ENCODE measurements at regions not wholly inside any gene's neighbourhood (a gene's known extent, or its start where the extent isn't known, plus 50 kb on each side); places are given as distances from the start of the nearest gene placed in this dataset.

GRCh38 chr20:52645822-52646221 is 326.3 kb upstream of the TSHZ2 start:
- no peak for DNase-seq (ENCODE audit: low read depth in 3 of 3)

GRCh38 chr20:52643034-52643433 is 329.1 kb upstream of the TSHZ2 start:
- DNase-seq (ENCODE audit: low read depth in 3 of 3), result no peak

- no peak for DNase-seq (ENCODE audit: low read depth in 3 of 3)
Measured at GRCh38 chr20:52637201-52637600, 335.0 kb upstream of the TSHZ2 start.

- no peak for DNase-seq (ENCODE audit: low read depth in 3 of 3)
Measured at GRCh38 chr20:52631469-52631868, 340.7 kb upstream of the TSHZ2 start.

DNA sequence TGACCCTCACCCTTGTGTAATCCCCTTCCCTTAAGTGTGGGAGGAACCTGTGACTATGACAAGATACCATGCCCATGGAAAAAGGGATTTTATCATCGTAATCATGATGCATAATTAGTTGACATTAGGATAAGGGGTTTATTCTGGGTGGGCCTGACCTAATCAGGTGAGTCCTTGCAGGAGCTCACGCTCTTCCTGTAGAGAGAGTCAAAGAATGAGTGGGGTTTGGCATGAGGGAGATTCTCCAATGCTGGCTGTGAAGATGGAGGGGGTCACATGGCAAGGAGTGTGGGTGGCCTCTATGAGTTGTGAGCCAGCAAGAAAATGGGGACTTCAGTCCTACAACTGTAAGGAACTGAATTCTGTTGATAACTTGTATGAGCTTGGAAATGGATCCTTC is 342.0 kb upstream of the TSHZ2 start:
- no peak for DNase-seq (ENCODE audit: low read depth in 3 of 3)

DNA sequence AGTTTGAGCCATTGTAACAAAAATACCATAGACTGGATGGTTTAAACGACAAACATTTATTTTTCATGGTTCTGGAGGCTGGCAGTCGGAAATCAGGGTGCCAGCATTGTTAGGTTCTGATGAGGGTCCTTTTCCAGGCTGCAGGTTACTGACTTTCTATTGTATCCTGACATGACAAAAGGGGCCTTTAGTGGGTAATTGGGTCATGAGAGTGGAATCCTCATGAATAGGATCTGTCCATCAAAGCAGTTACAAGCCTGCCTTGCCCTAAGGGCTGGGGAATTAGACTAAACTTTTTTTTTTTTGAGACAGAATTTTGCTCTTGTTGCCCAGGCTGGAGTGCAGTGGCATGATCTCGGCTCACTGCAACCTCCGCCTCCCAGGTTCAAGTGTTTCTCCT is 347.9 kb upstream of the TSHZ2 start:
- DNase-seq (ENCODE audit: low read depth in 3 of 3), result no peak

DNA sequence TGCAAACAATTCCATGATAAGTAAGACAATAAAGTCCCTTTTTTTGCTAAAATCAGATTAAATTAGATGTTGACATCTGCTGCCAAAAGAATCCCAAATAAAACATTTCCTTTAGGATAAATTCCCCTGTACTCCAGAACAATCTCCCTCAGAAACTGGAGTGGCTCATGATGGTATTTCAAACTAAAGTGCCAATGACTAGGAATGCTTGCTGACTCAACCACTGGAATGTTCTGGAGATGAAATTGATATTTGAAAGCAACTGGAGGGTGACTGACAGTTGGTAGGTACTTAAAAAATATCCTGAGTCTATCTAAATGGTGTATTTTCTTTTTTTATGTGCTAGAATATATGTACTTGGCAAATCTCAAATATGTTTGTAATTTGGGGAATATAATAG is 350.1 kb upstream of the TSHZ2 start:
- no peak for DNase-seq (ENCODE audit: low read depth in 3 of 3)

DNA sequence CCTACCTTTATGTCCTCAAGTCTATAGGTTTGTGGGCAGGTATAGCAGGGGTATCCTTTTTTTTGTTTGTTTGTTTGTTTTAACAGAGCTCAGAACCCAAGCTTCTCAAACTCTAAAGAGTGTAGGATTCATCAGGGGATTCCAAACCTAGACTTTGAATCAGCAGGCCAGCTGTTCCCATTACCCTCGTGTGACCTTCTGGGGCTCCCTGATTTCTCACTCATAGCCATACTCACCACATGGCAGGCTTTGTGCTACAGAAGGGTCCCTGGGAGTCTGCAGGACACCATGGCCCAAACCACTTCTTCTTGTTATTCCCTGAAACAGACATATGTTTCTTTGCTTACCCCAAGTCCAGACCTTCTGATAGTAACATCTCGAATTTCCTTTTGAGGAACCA is 350.8 kb upstream of the TSHZ2 start:
- DNase-seq (ENCODE audit: low read depth in 3 of 3), result no peak

DNA sequence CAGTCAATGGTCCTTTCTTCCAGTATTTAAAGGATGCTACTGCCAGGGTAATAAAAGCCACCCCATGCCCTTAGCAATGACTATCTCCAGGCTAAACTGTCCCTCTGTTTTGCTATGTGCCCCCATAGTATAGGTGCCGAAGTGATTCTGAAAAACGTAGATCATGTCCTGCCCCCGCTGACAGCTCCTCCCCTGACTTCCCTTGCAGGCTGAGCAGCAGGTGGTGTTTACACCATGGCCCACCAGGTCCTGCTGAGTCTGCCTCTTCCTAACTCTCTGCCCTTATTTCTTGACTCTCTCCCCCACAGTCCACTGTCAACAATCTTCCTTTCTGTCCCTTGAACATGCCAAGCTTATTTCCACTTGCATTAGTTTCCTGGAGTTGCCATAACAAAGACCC is 352.5 kb upstream of the TSHZ2 start:
- DNase-seq (ENCODE audit: low read depth in 3 of 3), result no peak

DNA sequence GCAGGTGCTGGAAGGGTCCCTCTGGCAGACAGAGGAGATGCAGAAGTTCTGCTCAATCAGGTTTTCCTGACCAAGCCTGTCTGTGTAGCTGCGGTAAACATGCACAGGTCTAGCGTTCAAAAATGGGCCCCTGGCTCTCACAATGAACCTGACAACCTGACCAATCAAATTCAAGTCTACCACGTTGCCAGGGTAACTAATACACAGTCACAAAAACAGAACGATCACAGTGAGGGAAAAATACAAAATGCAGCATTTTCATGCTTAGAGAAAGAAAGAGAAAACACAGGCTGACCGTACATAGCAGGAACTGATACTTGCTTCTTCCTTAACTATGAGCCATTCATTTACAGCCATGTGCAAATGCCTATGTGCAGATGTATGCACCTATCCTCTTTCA is 353.1 kb upstream of the TSHZ2 start:
- DNase-seq (ENCODE audit: low read depth in 3 of 3), result no peak

DNA sequence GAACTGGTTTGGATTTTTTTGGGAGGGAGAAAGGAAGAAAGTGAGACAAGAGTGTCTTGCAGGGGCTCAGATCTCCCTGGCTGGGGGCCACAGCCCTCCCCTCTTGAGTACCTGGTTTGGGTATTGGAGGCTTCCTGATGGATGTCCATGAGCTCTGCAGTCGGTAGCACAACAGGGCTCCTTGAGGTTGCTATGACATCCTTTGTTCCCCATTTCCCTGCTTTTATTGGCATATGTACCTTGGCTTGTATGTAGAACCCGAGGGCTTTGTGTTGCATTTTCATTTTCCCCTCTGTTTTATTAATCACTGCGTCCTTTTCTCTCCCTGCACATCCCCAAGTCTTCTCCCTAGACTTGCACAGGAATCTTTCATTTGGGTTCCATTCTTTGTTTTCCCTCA is 355.5 kb upstream of the TSHZ2 start:
- no peak for DNase-seq (ENCODE audit: low read depth in 3 of 3)

DNA sequence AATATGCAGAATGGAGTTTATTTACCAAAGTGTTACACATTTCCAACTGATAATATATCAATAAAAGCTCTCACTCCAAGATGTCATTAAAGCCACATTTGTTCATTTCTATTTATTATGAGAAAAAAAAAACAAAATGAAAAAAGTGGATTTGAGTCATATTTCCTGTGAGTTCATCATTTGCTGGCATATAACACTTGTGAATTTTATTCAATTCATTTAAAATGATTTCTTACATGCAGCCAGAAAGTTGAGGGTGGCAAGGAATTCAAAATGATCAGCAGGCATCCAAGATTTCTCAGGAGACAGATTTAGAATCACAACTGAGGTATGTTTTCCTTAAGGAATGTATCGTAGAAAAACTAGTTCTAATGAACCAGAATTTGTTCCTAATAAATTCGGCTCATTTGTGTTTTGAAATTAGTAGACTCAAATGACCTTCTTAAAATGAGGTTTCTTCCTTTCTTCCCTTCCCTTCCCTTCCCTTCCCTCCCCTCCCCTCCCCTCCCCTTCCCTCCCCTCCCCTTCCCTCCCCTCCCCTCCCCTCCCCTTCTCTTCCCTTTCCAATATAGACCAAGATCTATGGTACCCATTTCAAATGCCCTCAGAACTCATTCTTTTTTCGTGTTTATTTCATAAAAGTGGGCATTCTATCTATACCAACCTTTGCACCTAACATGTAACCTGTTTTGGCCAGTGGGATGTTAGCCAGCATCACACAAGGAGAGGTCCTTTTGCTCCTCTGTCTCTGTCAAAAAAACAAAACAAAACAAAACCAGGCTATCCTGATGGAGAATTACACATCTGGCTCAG is 357.9 kb upstream of the TSHZ2 start:
- DNase-seq (ENCODE audit: low read depth in 3 of 3), result no peak

- no peak for DNase-seq (ENCODE audit: low read depth in 3 of 3)
Measured at GRCh38 chr20:52612046-52612632, 360.0 kb upstream of the TSHZ2 start.

DNA sequence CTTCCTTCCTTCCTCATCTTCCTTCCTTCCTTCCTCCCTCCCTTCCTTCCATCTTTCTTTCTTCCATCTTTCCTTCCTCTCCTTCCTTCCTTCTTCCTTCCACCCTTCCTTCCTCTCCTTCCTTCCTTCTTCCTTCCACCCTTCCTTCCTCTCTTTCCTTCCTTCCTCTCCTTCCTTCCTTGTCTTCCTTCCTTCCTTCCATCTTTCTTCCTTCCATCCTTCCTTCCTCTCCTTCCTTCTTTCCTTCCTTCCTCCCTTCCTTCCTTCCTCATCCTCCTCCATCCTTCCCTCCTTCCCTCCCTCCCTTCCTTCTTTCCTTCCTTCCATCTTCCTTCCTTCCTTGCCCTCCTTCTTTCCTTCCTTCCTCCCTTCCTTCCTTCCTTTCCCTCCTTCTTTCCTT is 361.4 kb upstream of the TSHZ2 start:
- no peak for DNase-seq (ENCODE audit: low read depth in 3 of 3)

DNA sequence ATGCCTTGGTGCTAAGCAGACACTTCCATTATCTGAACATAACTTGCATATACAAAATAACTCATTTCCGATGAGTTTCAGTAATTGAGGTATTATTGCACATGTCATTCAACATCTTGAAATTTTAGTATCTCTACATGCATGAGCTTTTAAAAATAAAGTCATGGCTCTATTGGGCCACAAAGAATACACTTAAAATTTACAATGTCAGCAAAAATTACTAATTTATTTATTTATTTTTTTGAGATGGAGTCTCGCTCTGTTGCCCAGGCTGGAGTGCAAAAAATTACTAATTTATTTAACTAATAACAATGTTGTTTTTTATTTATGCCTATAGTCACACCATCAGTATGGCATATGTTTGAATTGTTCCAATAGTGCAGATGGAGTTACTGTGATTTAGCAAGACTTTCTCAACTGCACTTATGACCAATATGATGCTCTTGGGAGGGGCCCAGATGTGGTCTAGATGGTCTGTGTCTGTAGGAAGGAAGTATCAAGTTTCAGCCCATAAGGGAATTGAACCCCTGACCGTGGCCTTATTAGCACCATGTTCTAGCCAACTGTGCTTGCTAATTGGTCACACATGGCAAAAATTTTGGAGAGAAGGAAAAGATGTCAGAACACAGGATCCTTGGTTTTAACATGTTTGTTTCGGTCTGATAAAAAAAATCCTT is 370.7 kb upstream of the TSHZ2 start:
- DNase-seq (ENCODE audit: low read depth in 3 of 3), result no peak

DNA sequence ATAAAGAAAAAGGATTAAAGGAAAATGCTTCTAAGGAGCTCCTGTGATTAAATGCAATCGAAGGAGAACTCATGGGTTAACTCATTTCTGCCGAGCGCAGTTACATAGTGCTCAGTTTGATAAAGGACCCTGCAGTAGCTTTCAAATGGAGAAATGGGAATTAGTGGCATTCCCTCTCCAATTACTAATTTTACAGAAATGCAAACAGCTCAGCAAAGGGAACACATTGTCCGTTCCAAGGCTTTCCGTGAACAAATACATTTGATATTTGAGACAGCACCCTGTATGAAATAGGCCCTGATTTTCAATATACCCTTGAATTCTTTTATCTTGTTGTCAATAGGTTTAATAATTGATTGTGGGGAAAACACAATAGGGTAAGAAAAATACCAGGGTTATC is 375.9 kb upstream of the TSHZ2 start:
- no peak for DNase-seq (ENCODE audit: low read depth in 3 of 3)

GRCh38 chr20:52595518-52595917 is 376.6 kb upstream of the TSHZ2 start:
- DNase-seq (ENCODE audit: low read depth in 3 of 3), result no peak

DNA sequence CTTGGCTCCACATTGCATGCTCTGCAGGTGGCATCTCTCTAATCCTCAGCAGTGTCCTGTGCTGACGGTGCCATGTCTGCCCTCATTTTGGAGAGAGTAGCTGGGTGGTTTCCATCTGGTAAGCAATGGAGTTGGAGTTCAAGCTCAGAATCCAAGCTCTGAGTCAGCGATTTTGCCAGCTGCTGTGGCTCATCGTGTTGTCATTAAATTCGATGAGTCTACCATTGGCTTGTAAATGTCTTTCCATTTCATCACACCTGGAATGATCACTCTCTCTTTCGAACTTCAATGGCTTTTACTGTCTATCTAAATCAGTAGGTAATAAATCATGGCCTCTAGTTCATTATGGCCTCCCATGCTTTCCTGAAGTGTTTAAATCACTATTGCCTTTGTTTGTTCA is 378.5 kb upstream of the TSHZ2 start:
- DNase-seq (ENCODE audit: low read depth in 3 of 3), result no peak

- no peak for DNase-seq (ENCODE audit: low read depth in 3 of 3)
Measured at GRCh38 chr20:52592567-52592966, 379.6 kb upstream of the TSHZ2 start.

DNA sequence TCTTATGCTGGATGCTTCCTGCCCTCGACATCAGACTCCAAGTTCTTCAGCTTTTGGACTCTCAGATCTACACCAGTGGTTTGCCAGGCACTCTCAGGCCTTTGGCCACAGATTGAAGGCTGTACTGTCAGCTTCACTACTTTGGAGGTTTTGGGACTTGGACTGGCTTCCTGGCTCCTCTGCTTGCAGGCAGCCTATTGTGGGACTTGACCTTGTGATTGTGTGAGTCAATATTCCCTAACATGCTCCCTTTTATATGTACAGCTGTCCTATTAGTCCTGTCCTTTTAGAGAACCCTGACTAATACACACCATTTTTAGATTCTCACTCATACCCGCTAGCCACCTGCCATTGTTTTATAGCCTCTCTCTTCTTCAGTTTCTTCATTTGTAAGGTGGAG is 382.1 kb upstream of the TSHZ2 start:
- DNase-seq (ENCODE audit: low read depth in 3 of 3), result no peak

DNA sequence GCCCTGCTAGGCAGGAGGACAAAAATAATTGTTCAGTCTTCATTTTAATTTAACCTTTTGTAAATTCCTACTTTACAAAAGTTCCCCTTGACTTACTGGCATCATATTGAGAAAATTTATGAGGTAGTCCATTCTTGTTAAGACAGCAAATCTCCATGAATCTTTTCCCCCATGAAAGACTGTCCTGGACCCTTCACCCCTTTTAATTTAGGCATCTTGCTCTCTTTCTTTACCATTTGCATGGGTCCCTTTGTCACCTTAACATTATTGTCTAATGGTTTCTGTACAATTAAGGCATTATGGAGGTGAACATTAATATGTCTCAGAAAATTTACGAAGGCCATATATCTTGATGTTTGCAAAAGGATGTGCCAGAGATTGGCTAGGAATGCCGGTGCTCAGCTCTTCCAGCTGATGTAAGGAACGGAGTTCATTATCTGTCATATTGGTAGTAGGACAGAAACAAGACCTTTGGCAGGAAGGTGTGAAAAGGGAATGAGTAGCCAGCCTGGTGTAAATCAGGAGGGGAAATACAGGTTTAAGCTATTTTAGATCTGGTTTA is 382.8 kb upstream of the TSHZ2 start:
- DNase-seq (ENCODE audit: low read depth in 3 of 3), result no peak

GRCh38 chr20:52586660-52587059 is 385.5 kb upstream of the TSHZ2 start:
- DNase-seq (ENCODE audit: low read depth in 3 of 3), result no peak

DNA sequence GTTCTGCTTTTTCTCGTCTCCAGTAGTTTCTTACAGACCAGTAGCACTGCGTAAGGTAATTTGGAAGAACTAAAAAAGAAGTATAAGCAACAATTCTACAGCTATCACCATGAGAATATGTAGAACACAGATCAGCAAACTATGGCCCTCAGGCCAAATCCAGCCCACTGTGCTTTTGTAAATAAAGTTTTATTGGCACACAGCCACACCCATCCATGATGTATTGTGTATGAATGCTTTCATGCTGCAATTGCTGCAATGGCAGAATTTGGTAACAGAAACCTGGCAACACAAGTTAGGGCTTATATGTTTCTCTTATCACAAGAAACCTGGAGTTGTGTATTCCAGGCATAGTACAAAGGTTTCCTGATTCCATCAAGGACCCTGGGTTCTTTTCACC is 386.8 kb upstream of the TSHZ2 start:
- no peak for DNase-seq (ENCODE audit: low read depth in 3 of 3)

Data from stimulated activated CD4-positive, alpha-beta T cell treated with anti-CD3 and anti-CD28 coated beads, TNF-alpha, amount 100 ng/mL, for 4 hours (primary cell).